Natural killer cell (primary cell): ENCODE measurements at regions not wholly inside any gene's neighbourhood (a gene's known extent, or its start where the extent isn't known, plus 50 kb on each side); places are given as distances from the start of the nearest gene placed in this dataset.

Experiments used
- ATAC-seq, 3 donors: fragments of 150-1000 bp in 2 of 3; fragments of 200-7000 bp in 1 of 3; cut with Tn5 transposase; 1 replicate in 1 of 3; 2 replicates in 2 of 3; pipeline ENCODE4 v1.10.0; 2021; ENCODE audit warnings: mild to moderate bottlenecking in 2 of 3, moderate library complexity in 2 of 3
- DNase-seq, 2 donors: peaks; one replicate each; pipeline versions ENCODE4 v3.0.0 to v3.0.0-alpha.2; 2013 to 2021; ENCODE audit warnings: mixed read lengths in 1 of 2
- H3K27ac ChIP-seq: one replicate; pipeline ENCODE4 v1.5.1; 2013; ENCODE audit warnings: mild to moderate bottlenecking, low read length
- H3K27me3 ChIP-seq: one replicate; pipeline ENCODE4 v1.6.1; 2013; ENCODE audit warnings: low read length; ENCODE audit not compliant: control insufficient read depth, insufficient read depth
- H3K36me3 ChIP-seq: one replicate; pipeline ENCODE4 v1.6.1; 2013; ENCODE audit warnings: low read length; ENCODE audit not compliant: control insufficient read depth, insufficient read depth
- H3K4me1 ChIP-seq: one replicate; pipeline ENCODE4 v1.6.1; 2013; ENCODE audit warnings: low read length; ENCODE audit not compliant: control insufficient read depth, insufficient read depth
- H3K4me3 ChIP-seq: one replicate; pipeline ENCODE4 v1.5.1; 2013; ENCODE audit warnings: low read length
- H3K9me3 ChIP-seq: one replicate; pipeline ENCODE4 v1.6.1; 2013; ENCODE audit warnings: low read length; ENCODE audit not compliant: control insufficient read depth, insufficient read depth
- H3K27ac Mint-ChIP-seq, 2 donors: one replicate each; pipeline ENCODE4 v1.8.0; 2022; ENCODE audit warnings: mild to moderate bottlenecking in 2 of 2, mixed read lengths in 2 of 2, moderate library complexity in 1 of 2
- H3K27me3 Mint-ChIP-seq, 2 donors: one replicate each; pipeline ENCODE4 v1.8.0; 2022; ENCODE audit warnings: low read depth in 2 of 2, mixed read lengths in 2 of 2
- H3K36me3 Mint-ChIP-seq: one replicate; pipeline ENCODE4 v1.8.0; 2022; ENCODE audit warnings: mixed read lengths
- H3K4me1 Mint-ChIP-seq, 2 donors: one replicate each; pipeline ENCODE4 v1.8.0; 2022; ENCODE audit warnings: mixed read lengths in 2 of 2
- H3K4me3 Mint-ChIP-seq: one replicate; pipeline ENCODE4 v1.8.0; 2022; ENCODE audit warnings: mild to moderate bottlenecking, moderate library complexity, mixed read lengths
- H3K9me3 Mint-ChIP-seq, 2 donors: one replicate each; pipeline ENCODE4 v1.8.0; 2022; ENCODE audit warnings: mixed read lengths in 2 of 2
- CTCF ChIP-seq: fragments of 200-600 bp; IDR thresholded peaks from one replicate; pipeline ENCODE4 v1.8.0; 2022; ENCODE audit warnings: antibody characterized with exemption
- WGBS: methylation state at CpG from one replicate; pipeline ENCODE4 v1.1.7; 2013; ENCODE audit warnings: missing lambda C conversion rate; ENCODE audit not compliant: insufficient coverage; 5-methylcytosine and 5-hydroxymethylcytosine counted together
- intact Hi-C: fragments of 100-400 bp; cut with micrococcal nuclease; formaldehyde crosslinking; loops from one replicate; pipeline ENCODE4 v1.14.2; 2022

- no peak overlapping the region for H3K4me3 Mint-ChIP-seq
Measured at GRCh38 chr1:83104558-83104957, 894.4 kb downstream of the TTLL7 start.

GRCh38 chr1:83103341-83103740 is 895.6 kb downstream of the TTLL7 start:
- DNase-seq (no peak), ATAC-seq (no peak)
- H3K4me3 Mint-ChIP-seq: no peak overlapping the region
- Histone ChIP-seq H3K4me3 (no peak overlapping the region), H3K27ac (no peak overlapping the region), H3K4me1 (no peaks in the 10 kb centered on the region), H3K36me3 (no peaks in the 10 kb centered on the region), H3K9me3 (no peaks in the 10 kb centered on the region), H3K27me3 (no peaks in the 10 kb centered on the region)
- no peaks in the 10 kb centered on the region for H3K27me3 Mint-ChIP-seq
- no peak overlapping the region for H3K27ac Mint-ChIP-seq
- 90% methylated on average over 2 of the region's 2 CpGs for WGBS
- no peaks in the 10 kb centered on the region for H3K4me1 Mint-ChIP-seq
- H3K9me3 Mint-ChIP-seq: peaks cover 4 to 5% of the 10 kb centered on the region in 2 donors
- intact Hi-C loops: no loop called here
- no peak for TF ChIP-seq CTCF
- no peaks in the 10 kb centered on the region for H3K36me3 Mint-ChIP-seq

More at GRCh38 chr1:83104558-83104957, 894.4 kb downstream of the TTLL7 start:
- no peaks in the 10 kb centered on the region for H3K27me3 ChIP-seq
- Mint-ChIP-seq H3K9me3 (peaks cover 6 to 11% of the 10 kb centered on the region in 2 donors), H3K27me3 (no peaks in the 10 kb centered on the region), H3K27ac (no peak overlapping the region), H3K4me1 (no peaks in the 10 kb centered on the region), H3K36me3 (no peaks in the 10 kb centered on the region)
- WGBS: 95% methylated on average over 2 of the region's 2 CpGs
- H3K4me3 ChIP-seq: no peak overlapping the region
- ATAC-seq: no peak
- no peaks in the 10 kb centered on the region for H3K36me3 ChIP-seq
- intact Hi-C loops: no loop called here
- no peak for TF ChIP-seq CTCF
- no peaks in the 10 kb centered on the region for H3K4me1 ChIP-seq
- H3K27ac ChIP-seq: no peak overlapping the region
- no peak for DNase-seq
- no peaks in the 10 kb centered on the region for H3K9me3 ChIP-seq

GRCh38 chr1:83102630-83103071 is 896.3 kb downstream of the TTLL7 start:
- peaks cover 5 to 7% of the 10 kb centered on the region in 2 donors for H3K9me3 Mint-ChIP-seq
- H3K36me3 Mint-ChIP-seq: no peaks in the 10 kb centered on the region
- DNase-seq: no peak
- Histone ChIP-seq H3K9me3 (no peaks in the 10 kb centered on the region), H3K36me3 (no peaks in the 10 kb centered on the region), H3K4me1 (no peaks in the 10 kb centered on the region), H3K27ac (no peak overlapping the region), H3K27me3 (no peaks in the 10 kb centered on the region), H3K4me3 (no peak overlapping the region)
- no peak overlapping the region for H3K4me3 Mint-ChIP-seq
- ATAC-seq: no peak
- H3K27ac Mint-ChIP-seq: no peak overlapping the region
- no peak for TF ChIP-seq CTCF
- H3K27me3 Mint-ChIP-seq: no peaks in the 10 kb centered on the region
- no peaks in the 10 kb centered on the region for H3K4me1 Mint-ChIP-seq
- 95% methylated on average over 2 of the region's 2 CpGs for WGBS
- intact Hi-C loops: no loop called here

GRCh38 chr1:83101406-83101805 is 897.5 kb downstream of the TTLL7 start:
- no peaks in the 10 kb centered on the region for H3K4me1 Mint-ChIP-seq
- Histone ChIP-seq H3K4me3 (no peak overlapping the region), H3K27ac (no peak overlapping the region), H3K36me3 (no peaks in the 10 kb centered on the region), H3K4me1 (no peaks in the 10 kb centered on the region), H3K27me3 (no peaks in the 10 kb centered on the region), H3K9me3 (no peaks in the 10 kb centered on the region)
- TF ChIP-seq CTCF: no peak
- no peaks in the 10 kb centered on the region for H3K27me3 Mint-ChIP-seq
- H3K4me3 Mint-ChIP-seq: no peak overlapping the region
- no peak overlapping the region for H3K27ac Mint-ChIP-seq
- intact Hi-C loops: no loop called here
- H3K9me3 Mint-ChIP-seq: peaks cover 6 to 8% of the 10 kb centered on the region in 2 donors
- H3K36me3 Mint-ChIP-seq: no peaks in the 10 kb centered on the region
- DNase-seq (no peak), ATAC-seq (no peak)
- WGBS: 84% methylated on average over 3 of the region's 4 CpGs
